Ishikawa (cell line): ENCODE measurements at regions not wholly inside any gene's neighbourhood (a gene's known extent, or its start where the extent isn't known, plus 50 kb on each side); places are given as distances from the start of the nearest gene placed in this dataset.

ENCODE experiments used
- CEBPB ChIP-seq: IDR thresholded peaks from 2 replicates; pipeline ENCODE4 v1.6.1; 2012
- CREB1 ChIP-seq: IDR thresholded peaks from 2 replicates; pipeline ENCODE4 v1.6.1; 2012; ENCODE audit warnings: low read depth
- EGR1 ChIP-seq: IDR thresholded peaks from 2 replicates; pipeline ENCODE4 v1.6.1; 2012
- EP300 ChIP-seq: IDR thresholded peaks from 2 replicates; pipeline ENCODE4 v1.6.1; 2012; ENCODE audit warnings: borderline replicate concordance
- FOXM1 ChIP-seq: IDR thresholded peaks from 2 replicates; pipeline ENCODE4 v1.6.1; 2012; ENCODE audit warnings: low read depth, borderline replicate concordance
- NFIC ChIP-seq: IDR thresholded peaks from 2 replicates; pipeline ENCODE4 v1.6.1; 2012
- RAD21 ChIP-seq: IDR thresholded peaks from 2 replicates; pipeline ENCODE4 v1.6.1; 2012; ENCODE audit warnings: low read depth
- TAF1 ChIP-seq: IDR thresholded peaks from 2 replicates; pipeline ENCODE4 v1.6.1; 2012; ENCODE audit warnings: low read depth, mild to moderate bottlenecking
- TCF12 ChIP-seq: IDR thresholded peaks from 2 replicates; pipeline ENCODE4 v1.6.1; 2012; ENCODE audit warnings: low read depth
- TEAD4 ChIP-seq: IDR thresholded peaks from 2 replicates; pipeline ENCODE4 v1.6.1; 2012
- YY1 ChIP-seq: IDR thresholded peaks from 2 replicates; pipeline ENCODE4 v1.6.1; 2012; ENCODE audit warnings: low read depth
- ZBTB7A ChIP-seq: IDR thresholded peaks from 2 replicates; pipeline ENCODE4 v1.6.1; 2012; ENCODE audit warnings: low read depth
- TF ChIP-seq, protein P1 (sequence below): IDR thresholded peaks from 2 replicates; pipeline ENCODE4 v1.6.1; 2012
- TF ChIP-seq, protein P2 (sequence below): IDR thresholded peaks from 2 replicates; pipeline ENCODE4 v1.6.1; 2012; ENCODE audit warnings: low read depth, mild to moderate bottlenecking
- TF ChIP-seq, protein P3 (sequence below): IDR thresholded peaks from 2 replicates; pipeline ENCODE4 v1.6.1; 2012

DNA sequence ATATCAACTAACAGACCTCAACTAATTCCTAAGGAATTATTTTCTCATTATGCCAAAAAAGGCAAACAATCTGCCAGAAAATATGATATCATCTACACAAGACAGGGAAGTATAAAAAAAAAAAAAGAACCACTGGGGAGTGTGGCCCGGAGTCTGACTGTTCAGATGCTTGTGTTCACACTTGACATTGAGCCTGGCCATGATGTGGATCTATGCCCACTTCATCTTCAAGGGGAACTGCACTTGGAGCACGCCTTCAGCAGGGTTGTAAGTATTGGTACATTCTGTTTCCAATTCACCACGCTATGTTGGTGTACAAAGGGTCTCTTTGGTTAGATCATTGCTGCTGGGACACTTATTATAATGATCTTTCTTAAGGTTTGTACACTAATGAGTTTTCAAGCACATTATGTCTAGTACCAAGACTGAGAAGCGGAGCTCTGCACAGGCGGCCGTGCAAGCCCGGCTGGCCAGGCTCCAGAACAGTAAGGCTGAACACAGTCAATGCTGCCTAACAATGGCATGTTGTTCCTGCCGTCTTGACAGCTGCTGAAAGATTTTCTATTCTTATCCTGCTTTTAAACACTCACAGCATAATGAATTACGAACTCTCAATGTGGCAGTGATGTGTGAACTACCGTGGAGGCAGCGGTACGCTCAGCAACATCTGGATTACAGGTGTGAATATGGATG, 788.4 kb upstream of the SOX11 start:
- no peak for TF ChIP-seq ZBTB7A
- no peak for TF ChIP-seq CEBPB
- no peak for TF ChIP-seq TEAD4
- no peak for TF ChIP-seq FOXM1
- TF ChIP-seq TCF12: no peak
- no peak for TF ChIP-seq NFIC
- TF ChIP-seq EGR1: no peak
- no peak for TF ChIP-seq CREB1
- TF ChIP-seq EP300: no peak
- TF ChIP-seq RAD21: no peak
- TF ChIP-seq TAF1: no peak
- TF ChIP-seq, protein P1, sequence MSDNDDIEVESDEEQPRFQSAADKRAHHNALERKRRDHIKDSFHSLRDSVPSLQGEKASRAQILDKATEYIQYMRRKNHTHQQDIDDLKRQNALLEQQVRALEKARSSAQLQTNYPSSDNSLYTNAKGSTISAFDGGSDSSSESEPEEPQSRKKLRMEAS: no peak

DNA sequence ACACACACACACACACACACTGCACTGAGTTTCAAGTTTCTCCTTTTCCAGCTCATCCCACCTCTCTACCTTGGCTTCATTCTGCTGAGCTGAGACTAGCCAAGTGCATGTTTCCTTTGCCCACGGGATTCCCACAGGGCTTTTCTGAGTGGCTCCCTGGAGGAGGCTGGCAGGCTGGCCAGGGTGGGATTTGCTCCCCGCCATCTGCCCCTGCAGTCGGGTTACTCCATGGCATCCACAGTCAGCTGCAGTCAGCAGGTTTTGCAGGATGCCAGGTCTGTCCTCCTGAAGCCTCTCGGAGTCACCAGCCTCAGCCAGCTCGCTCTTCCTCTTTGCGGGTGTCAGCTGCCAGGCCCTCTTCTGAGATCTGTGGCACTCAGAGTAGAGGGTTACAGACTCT, 783.7 kb upstream of the SOX11 start:
- TF ChIP-seq, protein P2, sequence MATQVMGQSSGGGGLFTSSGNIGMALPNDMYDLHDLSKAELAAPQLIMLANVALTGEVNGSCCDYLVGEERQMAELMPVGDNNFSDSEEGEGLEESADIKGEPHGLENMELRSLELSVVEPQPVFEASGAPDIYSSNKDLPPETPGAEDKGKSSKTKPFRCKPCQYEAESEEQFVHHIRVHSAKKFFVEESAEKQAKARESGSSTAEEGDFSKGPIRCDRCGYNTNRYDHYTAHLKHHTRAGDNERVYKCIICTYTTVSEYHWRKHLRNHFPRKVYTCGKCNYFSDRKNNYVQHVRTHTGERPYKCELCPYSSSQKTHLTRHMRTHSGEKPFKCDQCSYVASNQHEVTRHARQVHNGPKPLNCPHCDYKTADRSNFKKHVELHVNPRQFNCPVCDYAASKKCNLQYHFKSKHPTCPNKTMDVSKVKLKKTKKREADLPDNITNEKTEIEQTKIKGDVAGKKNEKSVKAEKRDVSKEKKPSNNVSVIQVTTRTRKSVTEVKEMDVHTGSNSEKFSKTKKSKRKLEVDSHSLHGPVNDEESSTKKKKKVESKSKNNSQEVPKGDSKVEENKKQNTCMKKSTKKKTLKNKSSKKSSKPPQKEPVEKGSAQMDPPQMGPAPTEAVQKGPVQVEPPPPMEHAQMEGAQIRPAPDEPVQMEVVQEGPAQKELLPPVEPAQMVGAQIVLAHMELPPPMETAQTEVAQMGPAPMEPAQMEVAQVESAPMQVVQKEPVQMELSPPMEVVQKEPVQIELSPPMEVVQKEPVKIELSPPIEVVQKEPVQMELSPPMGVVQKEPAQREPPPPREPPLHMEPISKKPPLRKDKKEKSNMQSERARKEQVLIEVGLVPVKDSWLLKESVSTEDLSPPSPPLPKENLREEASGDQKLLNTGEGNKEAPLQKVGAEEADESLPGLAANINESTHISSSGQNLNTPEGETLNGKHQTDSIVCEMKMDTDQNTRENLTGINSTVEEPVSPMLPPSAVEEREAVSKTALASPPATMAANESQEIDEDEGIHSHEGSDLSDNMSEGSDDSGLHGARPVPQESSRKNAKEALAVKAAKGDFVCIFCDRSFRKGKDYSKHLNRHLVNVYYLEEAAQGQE: no peak
- no peak for TF ChIP-seq CREB1
- TF ChIP-seq EGR1: no peak
- no peak for TF ChIP-seq NFIC
- TF ChIP-seq TAF1: no peak
- TF ChIP-seq YY1: no peak
- no peak for TF ChIP-seq FOXM1
- TF ChIP-seq EP300: no peak
- TF ChIP-seq, protein P3, sequence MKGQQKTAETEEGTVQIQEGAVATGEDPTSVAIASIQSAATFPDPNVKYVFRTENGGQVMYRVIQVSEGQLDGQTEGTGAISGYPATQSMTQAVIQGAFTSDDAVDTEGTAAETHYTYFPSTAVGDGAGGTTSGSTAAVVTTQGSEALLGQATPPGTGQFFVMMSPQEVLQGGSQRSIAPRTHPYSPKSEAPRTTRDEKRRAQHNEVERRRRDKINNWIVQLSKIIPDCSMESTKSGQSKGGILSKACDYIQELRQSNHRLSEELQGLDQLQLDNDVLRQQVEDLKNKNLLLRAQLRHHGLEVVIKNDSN: no peak
- no peak for TF ChIP-seq TEAD4
- no peak for TF ChIP-seq TCF12
- TF ChIP-seq RAD21: no peak
- TF ChIP-seq CEBPB: no peak
- TF ChIP-seq ZBTB7A: no peak
- TF ChIP-seq, protein P1: no peak

DNA sequence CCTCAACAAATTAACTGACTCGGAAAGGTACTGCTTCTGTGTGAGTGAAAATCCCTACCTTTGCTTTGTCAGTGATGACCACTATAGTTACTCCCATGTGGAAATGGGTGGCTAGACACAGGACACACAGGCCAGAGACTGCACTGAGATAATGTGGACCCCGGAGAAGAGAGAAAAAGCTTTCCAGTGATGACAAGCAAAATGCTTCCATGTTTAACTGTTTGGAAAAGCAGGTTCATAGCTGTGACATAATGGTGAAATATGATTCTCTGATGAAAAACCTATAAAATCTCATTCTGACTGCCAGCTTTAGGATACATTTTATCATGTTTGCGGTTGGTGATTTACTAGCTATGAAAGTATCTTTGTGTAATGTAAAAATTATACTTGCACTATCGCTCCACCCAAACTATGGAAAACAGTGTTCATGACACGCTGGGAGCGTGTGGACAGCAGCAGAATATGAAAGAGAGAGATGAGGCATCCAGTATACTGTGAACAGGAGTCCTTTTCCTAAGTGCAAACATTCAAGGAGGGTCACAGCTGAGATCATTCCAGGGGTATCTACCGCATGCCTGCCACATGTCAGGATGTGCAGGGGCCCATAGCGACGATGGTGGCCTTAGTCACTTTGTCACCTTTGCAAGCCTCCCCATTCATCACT, 782.7 kb upstream of the SOX11 start:
- TF ChIP-seq ZBTB7A: no peak
- no peak for TF ChIP-seq RAD21
- TF ChIP-seq FOXM1: no peak
- no peak for TF ChIP-seq TCF12
- TF ChIP-seq TEAD4: no peak
- no peak for TF ChIP-seq YY1
- no peak for TF ChIP-seq CREB1
- TF ChIP-seq EGR1: no peak
- TF ChIP-seq CEBPB: no peak
- TF ChIP-seq, protein P2: no peak

DNA sequence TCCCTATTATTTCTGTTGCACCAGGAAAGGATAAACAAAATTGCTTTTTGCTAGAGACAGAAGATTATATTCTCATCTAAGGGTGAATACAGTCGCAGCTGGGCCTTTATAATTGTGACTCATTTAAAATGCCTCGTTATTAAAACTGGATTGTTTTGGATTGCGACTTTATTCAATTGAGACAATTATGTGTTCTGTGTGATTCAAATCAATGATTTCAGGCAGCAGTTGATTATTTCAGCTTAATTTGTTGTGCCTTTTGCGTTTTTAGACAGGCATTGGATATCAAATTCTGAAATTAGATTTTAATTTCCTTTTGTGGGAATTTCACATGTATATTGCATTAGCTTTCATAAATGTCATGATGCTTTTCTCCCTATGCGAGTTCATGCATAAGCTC, 778.1 kb upstream of the SOX11 start:
- TF ChIP-seq TEAD4: no peak
- TF ChIP-seq RAD21: no peak
- TF ChIP-seq, protein P1: no peak
- no peak for TF ChIP-seq YY1
- no peak for TF ChIP-seq TAF1
- no peak for TF ChIP-seq EGR1
- TF ChIP-seq, protein P2: no peak
- TF ChIP-seq TCF12: no peak
- TF ChIP-seq, protein P3: no peak
- TF ChIP-seq EP300: no peak
- no peak for TF ChIP-seq CEBPB
- TF ChIP-seq FOXM1: no peak
- no peak for TF ChIP-seq NFIC
- TF ChIP-seq CREB1: no peak
- no peak for TF ChIP-seq ZBTB7A
